Osteocyte (in vitro differentiated cells): ENCODE measurements at regions not wholly inside any gene's neighbourhood (a gene's known extent, or its start where the extent isn't known, plus 50 kb on each side); places are given as distances from the start of the nearest gene placed in this dataset.

Source experiments
- DNase-seq: peaks from one replicate; pipeline ENCODE4 v3.0.0; 2021; ENCODE audit warnings: mixed read lengths; ENCODE audit not compliant: unreplicated experiment; ENCODE audit errors: extremely low spot score
- H3K27ac Mint-ChIP-seq: one replicate; pipeline ENCODE4 v1.8.0; 2021; ENCODE audit warnings: mild to moderate bottlenecking, mixed read lengths; ENCODE audit not compliant: unreplicated experiment
- H3K27me3 Mint-ChIP-seq: one replicate; pipeline ENCODE4 v1.8.0; 2021; ENCODE audit warnings: mixed read lengths; ENCODE audit not compliant: unreplicated experiment
- H3K36me3 Mint-ChIP-seq: one replicate; pipeline ENCODE4 v1.8.0; 2021; ENCODE audit warnings: mixed read lengths; ENCODE audit not compliant: unreplicated experiment
- H3K4me1 Mint-ChIP-seq: one replicate; pipeline ENCODE4 v1.8.0; 2021; ENCODE audit warnings: mixed read lengths; ENCODE audit not compliant: unreplicated experiment
- H3K4me3 Mint-ChIP-seq: one replicate; pipeline ENCODE4 v1.8.0; 2021; ENCODE audit warnings: mild to moderate bottlenecking, moderate library complexity, mixed read lengths; ENCODE audit not compliant: unreplicated experiment
- H3K9me3 Mint-ChIP-seq: one replicate; pipeline ENCODE4 v1.8.0; 2021; ENCODE audit warnings: mixed read lengths; ENCODE audit not compliant: unreplicated experiment
- TF ChIP-seq, protein P1 (sequence below): fragments of 200-600 bp; sonication (generic); IDR thresholded peaks from 2 replicates; pipeline ENCODE4 v1.5.0; 2021; ENCODE audit warnings: antibody characterized with exemption, mild to moderate bottlenecking, moderate library complexity

DNA sequence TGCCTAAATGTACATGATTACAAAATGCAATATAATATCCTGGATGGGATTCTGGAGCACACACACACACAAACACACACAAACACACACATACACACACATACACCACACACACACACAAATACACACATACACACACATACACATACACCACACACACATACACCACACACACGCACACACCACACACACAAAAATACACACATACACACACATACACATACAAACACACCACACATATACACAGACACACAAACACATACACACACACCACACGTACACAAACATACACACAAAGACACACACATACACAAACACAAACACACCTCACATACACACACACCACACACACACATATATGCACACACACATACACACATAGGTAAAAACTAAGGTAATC, 134.6 kb upstream of the SYNDIG1 start:
- H3K27ac Mint-ChIP-seq, result no peak overlapping the region
- TF ChIP-seq, protein P1, sequence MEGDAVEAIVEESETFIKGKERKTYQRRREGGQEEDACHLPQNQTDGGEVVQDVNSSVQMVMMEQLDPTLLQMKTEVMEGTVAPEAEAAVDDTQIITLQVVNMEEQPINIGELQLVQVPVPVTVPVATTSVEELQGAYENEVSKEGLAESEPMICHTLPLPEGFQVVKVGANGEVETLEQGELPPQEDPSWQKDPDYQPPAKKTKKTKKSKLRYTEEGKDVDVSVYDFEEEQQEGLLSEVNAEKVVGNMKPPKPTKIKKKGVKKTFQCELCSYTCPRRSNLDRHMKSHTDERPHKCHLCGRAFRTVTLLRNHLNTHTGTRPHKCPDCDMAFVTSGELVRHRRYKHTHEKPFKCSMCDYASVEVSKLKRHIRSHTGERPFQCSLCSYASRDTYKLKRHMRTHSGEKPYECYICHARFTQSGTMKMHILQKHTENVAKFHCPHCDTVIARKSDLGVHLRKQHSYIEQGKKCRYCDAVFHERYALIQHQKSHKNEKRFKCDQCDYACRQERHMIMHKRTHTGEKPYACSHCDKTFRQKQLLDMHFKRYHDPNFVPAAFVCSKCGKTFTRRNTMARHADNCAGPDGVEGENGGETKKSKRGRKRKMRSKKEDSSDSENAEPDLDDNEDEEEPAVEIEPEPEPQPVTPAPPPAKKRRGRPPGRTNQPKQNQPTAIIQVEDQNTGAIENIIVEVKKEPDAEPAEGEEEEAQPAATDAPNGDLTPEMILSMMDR, result no peak
- H3K4me1 Mint-ChIP-seq, result peaks cover 4% of the 10 kb centered on the region
- H3K36me3 Mint-ChIP-seq, result no peaks in the 10 kb centered on the region
- H3K4me3 Mint-ChIP-seq, result no peak overlapping the region
- no peaks in the 10 kb centered on the region for H3K27me3 Mint-ChIP-seq
- no peaks in the 10 kb centered on the region for H3K9me3 Mint-ChIP-seq
- DNase-seq, result no peak

DNA sequence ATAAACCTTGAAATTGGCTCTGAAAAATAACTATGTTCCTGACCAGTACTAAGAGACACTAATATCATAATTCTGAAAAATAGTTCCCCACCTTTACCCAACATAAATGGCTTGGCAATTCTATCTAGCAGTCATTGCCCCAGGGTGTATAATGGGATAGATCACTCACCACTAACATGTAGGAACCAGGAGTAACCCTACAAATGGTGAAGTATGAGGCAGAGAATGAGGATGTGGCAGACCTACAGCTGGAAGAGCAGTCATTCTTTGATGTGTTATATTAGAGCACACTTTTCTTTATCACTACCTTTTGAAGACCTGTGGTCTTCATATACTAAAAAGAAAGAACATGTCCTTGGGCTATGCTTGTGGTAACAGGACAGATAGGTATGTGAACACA, 136.5 kb upstream of the SYNDIG1 start:
- no peak overlapping the region for H3K27ac Mint-ChIP-seq
- H3K4me3 Mint-ChIP-seq, result no peak overlapping the region
- TF ChIP-seq, protein P1, result no peak
- no peaks in the 10 kb centered on the region for H3K9me3 Mint-ChIP-seq
- peaks cover 4% of the 10 kb centered on the region for H3K4me1 Mint-ChIP-seq
- no peaks in the 10 kb centered on the region for H3K27me3 Mint-ChIP-seq
- DNase-seq, result no peak
- no peaks in the 10 kb centered on the region for H3K36me3 Mint-ChIP-seq

DNA sequence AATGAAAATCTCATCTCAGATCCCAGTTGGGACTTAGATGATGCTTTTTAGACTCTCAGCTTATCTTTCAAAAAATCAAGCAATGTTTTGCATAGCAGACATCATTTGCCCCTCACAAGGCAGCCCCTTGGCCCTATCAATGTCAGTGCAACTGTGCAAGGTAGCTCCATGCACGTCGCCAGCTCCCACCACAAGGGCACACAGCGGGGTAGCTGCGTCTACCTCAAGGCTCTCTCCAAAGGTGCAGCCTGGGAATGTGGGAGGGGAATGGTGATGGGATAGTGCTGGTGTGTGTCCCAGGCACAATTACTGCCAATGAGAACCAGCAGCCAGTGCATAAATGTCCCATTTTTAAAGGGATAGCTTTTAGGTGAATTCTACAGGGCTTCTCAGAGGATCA, 137.5 kb upstream of the SYNDIG1 start:
- no peaks in the 10 kb centered on the region for H3K27me3 Mint-ChIP-seq
- no peak overlapping the region for H3K27ac Mint-ChIP-seq
- no peaks in the 10 kb centered on the region for H3K9me3 Mint-ChIP-seq
- peaks cover under 1% of the 10 kb centered on the region for H3K4me1 Mint-ChIP-seq
- TF ChIP-seq, protein P1, result no peak
- DNase-seq, result no peak
- H3K4me3 Mint-ChIP-seq, result no peak overlapping the region
- no peaks in the 10 kb centered on the region for H3K36me3 Mint-ChIP-seq

DNA sequence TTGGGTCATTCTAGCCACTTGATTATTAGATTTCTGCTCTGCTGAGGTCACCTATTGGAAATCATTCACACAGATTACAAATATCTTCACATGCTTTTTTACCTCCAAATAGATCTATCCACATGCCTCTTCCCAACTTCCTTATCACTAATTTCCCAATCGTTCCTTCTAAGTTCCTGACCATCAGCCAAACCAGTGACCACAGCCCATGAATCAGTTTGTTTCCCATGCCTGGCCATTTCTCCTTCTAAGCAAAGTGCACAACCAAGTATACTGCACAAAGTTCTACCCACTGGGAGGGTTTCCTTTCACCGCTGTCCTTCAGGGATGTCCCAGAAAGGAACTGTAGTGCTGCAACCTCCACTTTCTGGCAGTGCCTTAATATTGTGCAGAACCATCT, 140.5 kb upstream of the SYNDIG1 start:
- no peak overlapping the region for H3K27ac Mint-ChIP-seq
- DNase-seq, result no peak
- no peaks in the 10 kb centered on the region for H3K27me3 Mint-ChIP-seq
- no peaks in the 10 kb centered on the region for H3K4me1 Mint-ChIP-seq
- TF ChIP-seq, protein P1, result no peak
- H3K36me3 Mint-ChIP-seq, result no peaks in the 10 kb centered on the region
- H3K9me3 Mint-ChIP-seq, result no peaks in the 10 kb centered on the region
- H3K4me3 Mint-ChIP-seq, result no peak overlapping the region

DNA sequence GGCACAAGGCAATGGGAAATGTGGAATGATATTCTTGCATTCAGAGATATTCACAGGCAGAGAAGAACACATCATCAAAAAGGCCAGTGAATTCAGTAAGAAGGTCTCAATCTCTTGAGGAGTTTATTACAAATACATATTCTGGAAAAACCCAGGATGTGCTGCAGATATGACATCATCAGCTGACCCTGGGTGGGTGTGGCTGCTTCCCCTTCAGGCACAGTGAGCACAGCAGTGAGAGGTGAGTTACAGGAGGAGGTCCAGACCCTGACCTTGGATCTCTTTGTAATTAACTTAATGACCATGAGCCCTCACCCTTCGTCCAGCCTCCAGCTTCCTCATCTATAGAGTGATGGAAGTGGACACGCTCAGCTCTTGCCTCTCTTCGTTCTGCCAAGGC, 147.5 kb upstream of the SYNDIG1 start:
- Mint-ChIP-seq H3K27me3 (peaks cover 2% of the 10 kb centered on the region), H3K4me3 (no peak overlapping the region), H3K4me1 (no peaks in the 10 kb centered on the region), H3K9me3 (no peaks in the 10 kb centered on the region), H3K36me3 (no peaks in the 10 kb centered on the region), H3K27ac (no peak overlapping the region)
- TF ChIP-seq, protein P1, result no peak
- DNase-seq, result no peak
